ENCODE measurements at regions not wholly inside any gene's neighbourhood (a gene's known extent, or its start where the extent isn't known, plus 50 kb on each side); places are given as distances from the start of the nearest gene placed in this dataset.

- Histone ChIP-seq H4K20me1 (ENCODE audit: low read depth, low read length) (no peaks in the 10 kb centered on the region), H2AFZ (ENCODE audit: low read depth, low read length, severe bottlenecking) (no peak overlapping the region), H3K9me3 (ENCODE audit: insufficient read depth, low read length) (no peaks in the 10 kb centered on the region), H3K36me3 (ENCODE audit: low read length) (no peaks in the 10 kb centered on the region), H3K4me2 (ENCODE audit: low read depth, low read length, poor library complexity, severe bottlenecking) (no peak overlapping the region), H3K79me2 (ENCODE audit: insufficient read depth, low read length) (no peaks in the 10 kb centered on the region), H3K4me3 (ENCODE audit: insufficient read depth, low read length, poor library complexity, severe bottlenecking) (no peak overlapping the region), H3F3A (ENCODE audit: insufficient read depth) (no peaks in the 10 kb centered on the region), H3K9me2 (replicated peaks; ENCODE audit: insufficient read depth, low read length) (no peaks in the 10 kb centered on the region), H3K27me3 (ENCODE audit: low read length) (no peaks in the 10 kb centered on the region), H3K9ac (ENCODE audit: low read length) (no peak overlapping the region), H3K27ac (ENCODE audit: low read depth, low read length) (no peak overlapping the region)
- TF ChIP-seq CTCF (IDR thresholded peaks at IDR 0.05; ENCODE audit: insufficient read depth, low read length, poor library complexity, severe bottlenecking) (no peak), EZH2phosphoT487 (conservative IDR thresholded peaks at IDR 0.05; ENCODE audit: low read length) (no peak)
Measured at GRCh38 chr4:41394481-41394894, 137.8 kb downstream of the UCHL1 start.

- Histone ChIP-seq H3K4me2 (ENCODE audit: low read depth, low read length, poor library complexity, severe bottlenecking) (no peak overlapping the region), H3K9me2 (replicated peaks; ENCODE audit: insufficient read depth, low read length) (no peaks in the 10 kb centered on the region), H3K27me3 (ENCODE audit: low read length) (no peaks in the 10 kb centered on the region), H3K9ac (ENCODE audit: low read length) (no peak overlapping the region), H3K4me3 (ENCODE audit: insufficient read depth, low read length, poor library complexity, severe bottlenecking) (no peak overlapping the region), H2AFZ (ENCODE audit: low read depth, low read length, severe bottlenecking) (no peak overlapping the region), H4K20me1 (ENCODE audit: low read depth, low read length) (no peaks in the 10 kb centered on the region), H3K79me2 (ENCODE audit: insufficient read depth, low read length) (no peaks in the 10 kb centered on the region), H3K9me3 (ENCODE audit: insufficient read depth, low read length) (no peaks in the 10 kb centered on the region), H3K36me3 (ENCODE audit: low read length) (no peaks in the 10 kb centered on the region), H3K27ac (ENCODE audit: low read depth, low read length) (no peak overlapping the region), H3F3A (ENCODE audit: insufficient read depth) (no peaks in the 10 kb centered on the region)
- TF ChIP-seq EZH2phosphoT487 (conservative IDR thresholded peaks at IDR 0.05; ENCODE audit: low read length) (no peak), CTCF (IDR thresholded peaks at IDR 0.05; ENCODE audit: insufficient read depth, low read length, poor library complexity, severe bottlenecking) (no peak)
Measured at GRCh38 chr4:41396214-41396613, 139.5 kb downstream of the UCHL1 start.

GRCh38 chr4:41396869-41397268 is 140.1 kb downstream of the UCHL1 start:
- no peaks in the 10 kb centered on the region for H3K9me3 ChIP-seq (ENCODE audit: insufficient read depth, low read length)
- TF ChIP-seq CTCF (IDR thresholded peaks at IDR 0.05; ENCODE audit: insufficient read depth, low read length, poor library complexity, severe bottlenecking) (no peak), EZH2phosphoT487 (conservative IDR thresholded peaks at IDR 0.05; ENCODE audit: low read length) (no peak)
- H3K79me2 ChIP-seq (ENCODE audit: insufficient read depth, low read length) = no peaks in the 10 kb centered on the region
- H3K9me2 ChIP-seq (replicated peaks; ENCODE audit: insufficient read depth, low read length) = no peaks in the 10 kb centered on the region
- H3K4me3 ChIP-seq (ENCODE audit: insufficient read depth, low read length, poor library complexity, severe bottlenecking) = no peak overlapping the region
- no peak overlapping the region for H3K9ac ChIP-seq (ENCODE audit: low read length)
- H3K36me3 ChIP-seq (ENCODE audit: low read length) = no peaks in the 10 kb centered on the region
- no peaks in the 10 kb centered on the region for H4K20me1 ChIP-seq (ENCODE audit: low read depth, low read length)
- H3K27ac ChIP-seq (ENCODE audit: low read depth, low read length) = no peak overlapping the region
- H3K4me2 ChIP-seq (ENCODE audit: low read depth, low read length, poor library complexity, severe bottlenecking) = no peak overlapping the region
- H3K27me3 ChIP-seq (ENCODE audit: low read length) = no peaks in the 10 kb centered on the region
- no peak overlapping the region for H2AFZ ChIP-seq (ENCODE audit: low read depth, low read length, severe bottlenecking)
- no peaks in the 10 kb centered on the region for H3F3A ChIP-seq (ENCODE audit: insufficient read depth)
